ENCODE measurements at regions not wholly inside any gene's neighbourhood (a gene's known extent, or its start where the extent isn't known, plus 50 kb on each side); places are given as distances from the start of the nearest gene placed in this dataset.

- TF ChIP-seq CTCF (conservative IDR thresholded peaks at IDR 0.05; ENCODE audit: low read depth): no peak
- no peak for DNase-seq (ENCODE audit: low spot score)
- H3K27ac ChIP-seq: no peak overlapping the region
- POLR2A ChIA-PET (ENCODE audit: low non-redundant PET): no interaction called here
- CTCF ChIA-PET: no interaction called here
Observed at GRCh38 chrX:13103188-13103913, 58.9 kb upstream of the FAM9C start.

GRCh38 chrX:13102636-13103035 lies 58.2 kb upstream of the FAM9C start:
- POLR2A ChIA-PET (ENCODE audit: low non-redundant PET): no interaction called here
- CTCF ChIA-PET: no interaction called here
- no peak for TF ChIP-seq CTCF (conservative IDR thresholded peaks at IDR 0.05; ENCODE audit: low read depth)
- DNase-seq (ENCODE audit: low spot score): no peak
- no peak overlapping the region for H3K27ac ChIP-seq

- CTCF ChIA-PET: no interaction called here
- POLR2A ChIA-PET (ENCODE audit: low non-redundant PET): no interaction called here
- peak; percentile 79 for DNase-seq (ENCODE audit: low spot score)
- H3K27ac ChIP-seq: peak overlapping the region; percentile 59; the same call in 1 of the 2 replicates
- TF ChIP-seq CTCF (conservative IDR thresholded peaks at IDR 0.05; ENCODE audit: low read depth): no peak
Observed at GRCh38 chrX:13101441-13102139, 57.2 kb upstream of the FAM9C start.

GRCh38 chrX:13099121-13099520 lies 54.7 kb upstream of the FAM9C start:
- ChIA-PET CTCF (no interaction called here), POLR2A (ENCODE audit: low non-redundant PET) (no interaction called here)
- H3K27ac ChIP-seq: no peak overlapping the region
- DNase-seq (ENCODE audit: low spot score): no peak
- TF ChIP-seq CTCF (conservative IDR thresholded peaks at IDR 0.05; ENCODE audit: low read depth): no peak

GRCh38 chrX:13096728-13097127 lies 52.3 kb upstream of the FAM9C start:
- no peak for TF ChIP-seq CTCF (conservative IDR thresholded peaks at IDR 0.05; ENCODE audit: low read depth)
- no peak for DNase-seq (ENCODE audit: low spot score)
- ChIA-PET CTCF (no interaction called here), POLR2A (ENCODE audit: low non-redundant PET) (no interaction called here)
- no peak overlapping the region for H3K27ac ChIP-seq

GRCh38 chrX:13094828-13095341 lies 50.5 kb upstream of the FAM9C start:
- TF ChIP-seq CTCF (conservative IDR thresholded peaks at IDR 0.05; ENCODE audit: low read depth): no peak
- POLR2A ChIA-PET (ENCODE audit: low non-redundant PET): no interaction called here
- CTCF ChIA-PET: no interaction called here
- DNase-seq (ENCODE audit: low spot score): no peak
- no peak overlapping the region; the same call in 1 of the 2 replicates for H3K27ac ChIP-seq
